Prostate gland (tissue), 2 donors: ENCODE measurements at regions not wholly inside any gene's neighbourhood (a gene's known extent, or its start where the extent isn't known, plus 50 kb on each side); places are given as distances from the start of the nearest gene placed in this dataset.

Experiments
- CTCF ChIP-seq, 4 experiments: fragments of 200-600 bp in 2 of 4; fragments of 450-650 bp in 2 of 4; sonication (generic) in 2 of 4; IDR thresholded peaks; 1 replicate in 3 of 4; 2 replicates in 1 of 4; pipeline ENCODE4 v1.5.1; 2016 to 2019; ENCODE audit warnings: antibody characterized with exemption in 4 of 4, mild to moderate bottlenecking in 2 of 4, moderate library complexity in 2 of 4
- POLR2AphosphoS5 ChIP-seq: sonication (generic); formaldehyde crosslinking; IDR thresholded peaks from one replicate; pipeline ENCODE4 v1.6.1; 2017; ENCODE audit warnings: antibody characterized with exemption

GRCh38 chr12:89899651-89900050, 191.0 kb upstream of the ATP2B1 start:
- no peak for TF ChIP-seq CTCF (IDR thresholded peaks at IDR 0.05)
- TF ChIP-seq POLR2AphosphoS5 = no peak
